ENCODE measurements at regions not wholly inside any gene's neighbourhood (a gene's known extent, or its start where the extent isn't known, plus 50 kb on each side); places are given as distances from the start of the nearest gene placed in this dataset.

- no peak for DNase-seq
These were observed 226.4 kb upstream of the HABP2 start for GRCh38 chr10:113326160-113327111.

- DNase-seq, result no peak
These were observed 223.7 kb upstream of the HABP2 start for GRCh38 chr10:113329121-113329596.

GRCh38 chr10:113331961-113332360 lies 220.9 kb upstream of the HABP2 start:
- DNase-seq, result no peak

GRCh38 chr10:113333313-113333712 lies 219.5 kb upstream of the HABP2 start:
- no peak for DNase-seq

GRCh38 chr10:113335592-113335991 lies 217.3 kb upstream of the HABP2 start:
- DNase-seq, result no peak

- no peak for DNase-seq
These were observed 216.2 kb upstream of the HABP2 start for GRCh38 chr10:113336549-113337130.

- DNase-seq, result no peak
These were observed 215.7 kb upstream of the HABP2 start for GRCh38 chr10:113337142-113337541.

- no peak for DNase-seq
These were observed 213.7 kb upstream of the HABP2 start for GRCh38 chr10:113339121-113339520.

- no peak for DNase-seq
These were observed 212.6 kb upstream of the HABP2 start for GRCh38 chr10:113340282-113340681.

GRCh38 chr10:113341138-113341537 lies 211.7 kb upstream of the HABP2 start:
- no peak for DNase-seq

- DNase-seq, result no peak
These were observed 206.8 kb upstream of the HABP2 start for GRCh38 chr10:113345826-113346624.

- DNase-seq, result no peak
These were observed 205.3 kb upstream of the HABP2 start for GRCh38 chr10:113347508-113347907.

GRCh38 chr10:113348694-113349093 lies 204.2 kb upstream of the HABP2 start:
- no peak for DNase-seq

- DNase-seq, result no peak
These were observed 202.4 kb upstream of the HABP2 start for GRCh38 chr10:113350311-113351040.

- DNase-seq, result no peak
These were observed 198.1 kb upstream of the HABP2 start for GRCh38 chr10:113354711-113355110.

GRCh38 chr10:113356794-113357680 lies 195.8 kb upstream of the HABP2 start:
- no peak for DNase-seq

GRCh38 chr10:113357681-113358300 lies 195.1 kb upstream of the HABP2 start:
- no peak for DNase-seq

- DNase-seq, result no peak
These were observed 193.2 kb upstream of the HABP2 start for GRCh38 chr10:113359655-113360054.

GRCh38 chr10:113360870-113361269 lies 192.0 kb upstream of the HABP2 start:
- DNase-seq, result no peak

- DNase-seq, result no peak
These were observed 190.2 kb upstream of the HABP2 start for GRCh38 chr10:113362645-113363091.

- no peak for DNase-seq
These were observed 188.6 kb upstream of the HABP2 start for GRCh38 chr10:113364227-113364626.

Data from activated effector memory CD4-positive, alpha-beta T cell treated with Interleukin-2 at 50 U/mL for 16 hours (primary cell).